Ovary (tissue), 3 donors: ENCODE measurements at regions not wholly inside any gene's neighbourhood (a gene's known extent, or its start where the extent isn't known, plus 50 kb on each side); places are given as distances from the start of the nearest gene placed in this dataset.

Source experiments
- POLR2A ChIP-seq: fragments of 450-650 bp; IDR thresholded peaks from one replicate; pipeline ENCODE4 v1.6.1; 2017; ENCODE audit warnings: antibody characterized with exemption, mild to moderate bottlenecking, moderate library complexity
- TF ChIP-seq, protein P1 (sequence below), 3 donors: fragments of 450-650 bp in 2 of 3; fragments of 200-600 bp in 1 of 3; IDR thresholded peaks; one replicate each; pipeline versions ENCODE4 v1.5.1 to v1.8.0; 2016 to 2022; ENCODE audit warnings: antibody characterized with exemption in 3 of 3, mild to moderate bottlenecking in 1 of 3
- donor health status: DM: no; HTN: no; CAD: no.

DNA sequence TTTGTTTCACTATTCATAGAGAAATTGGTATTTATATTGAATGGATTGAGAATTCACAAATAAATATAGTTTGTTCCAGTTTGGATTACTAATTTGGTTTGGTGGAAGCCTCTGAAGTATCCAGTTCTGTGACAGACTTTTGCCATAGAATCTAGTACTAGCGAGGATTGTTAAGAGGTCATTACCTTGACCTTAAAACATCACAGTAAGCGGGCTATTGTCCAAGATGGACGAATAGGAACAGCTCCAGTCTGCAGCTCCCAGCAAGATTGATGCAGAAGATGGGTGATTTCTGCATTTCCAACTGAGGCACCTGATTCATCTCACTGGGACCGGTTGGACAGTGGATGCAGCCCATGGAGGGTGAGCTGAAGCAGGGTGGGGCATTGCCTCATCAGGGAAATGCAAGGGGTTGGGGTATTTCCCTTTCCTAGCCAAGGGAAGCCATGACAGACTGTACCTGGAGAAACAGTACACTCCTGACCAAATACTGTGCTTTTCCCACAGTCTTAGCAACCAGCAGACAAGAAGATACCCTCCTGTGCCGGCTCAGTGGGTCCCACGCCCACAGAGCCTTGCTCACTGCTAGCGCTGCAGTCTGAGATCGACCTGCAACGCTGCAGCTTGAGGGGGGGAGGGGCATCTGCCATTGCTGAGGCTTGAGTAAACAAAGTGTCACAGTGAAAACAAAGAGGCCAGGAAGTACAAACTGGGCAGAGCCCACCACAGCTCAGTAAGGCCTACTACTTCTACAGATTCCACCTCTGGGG is 66.4 kb upstream of the NEDD9 start:
- TF ChIP-seq, protein P1, sequence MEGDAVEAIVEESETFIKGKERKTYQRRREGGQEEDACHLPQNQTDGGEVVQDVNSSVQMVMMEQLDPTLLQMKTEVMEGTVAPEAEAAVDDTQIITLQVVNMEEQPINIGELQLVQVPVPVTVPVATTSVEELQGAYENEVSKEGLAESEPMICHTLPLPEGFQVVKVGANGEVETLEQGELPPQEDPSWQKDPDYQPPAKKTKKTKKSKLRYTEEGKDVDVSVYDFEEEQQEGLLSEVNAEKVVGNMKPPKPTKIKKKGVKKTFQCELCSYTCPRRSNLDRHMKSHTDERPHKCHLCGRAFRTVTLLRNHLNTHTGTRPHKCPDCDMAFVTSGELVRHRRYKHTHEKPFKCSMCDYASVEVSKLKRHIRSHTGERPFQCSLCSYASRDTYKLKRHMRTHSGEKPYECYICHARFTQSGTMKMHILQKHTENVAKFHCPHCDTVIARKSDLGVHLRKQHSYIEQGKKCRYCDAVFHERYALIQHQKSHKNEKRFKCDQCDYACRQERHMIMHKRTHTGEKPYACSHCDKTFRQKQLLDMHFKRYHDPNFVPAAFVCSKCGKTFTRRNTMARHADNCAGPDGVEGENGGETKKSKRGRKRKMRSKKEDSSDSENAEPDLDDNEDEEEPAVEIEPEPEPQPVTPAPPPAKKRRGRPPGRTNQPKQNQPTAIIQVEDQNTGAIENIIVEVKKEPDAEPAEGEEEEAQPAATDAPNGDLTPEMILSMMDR (IDR thresholded peaks at IDR 0.05): no peak
- no peak for TF ChIP-seq POLR2A
